DMS153 treated with DMSO at 0.1 percent for 48 hours (cell line): ENCODE measurements at regions not wholly inside any gene's neighbourhood (a gene's known extent, or its start where the extent isn't known, plus 50 kb on each side); places are given as distances from the start of the nearest gene placed in this dataset.

ENCODE experiments used
- DNase-seq: peaks from one replicate; lab custom pipeline; 2025; ENCODE audit not compliant: unreplicated experiment; lab: John Stamatoyannopoulos, UW

- no peak for DNase-seq
Observed at GRCh38 chr12:87795555-87795954, 233.6 kb downstream of the C12orf50 start.

DNA sequence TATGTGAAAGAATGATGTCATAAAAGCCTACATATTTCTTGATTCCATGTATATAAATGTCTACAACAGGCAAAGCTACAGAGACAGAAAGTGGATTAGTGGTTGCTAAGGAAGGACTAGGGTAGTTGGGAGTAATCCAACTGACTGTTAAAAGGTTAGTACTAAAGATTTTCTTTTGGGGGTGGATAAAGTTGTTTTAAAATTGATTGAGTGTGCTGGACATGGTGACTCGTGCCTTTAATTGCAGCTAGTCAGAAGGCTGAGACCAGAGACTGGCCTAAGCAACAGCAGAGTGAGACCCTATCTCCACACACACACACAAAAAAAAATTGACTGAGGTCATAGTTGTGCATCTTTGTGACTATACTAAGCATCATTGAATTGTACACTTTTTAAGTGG lies 234.3 kb downstream of the C12orf50 start:
- DNase-seq: no peak

DNA sequence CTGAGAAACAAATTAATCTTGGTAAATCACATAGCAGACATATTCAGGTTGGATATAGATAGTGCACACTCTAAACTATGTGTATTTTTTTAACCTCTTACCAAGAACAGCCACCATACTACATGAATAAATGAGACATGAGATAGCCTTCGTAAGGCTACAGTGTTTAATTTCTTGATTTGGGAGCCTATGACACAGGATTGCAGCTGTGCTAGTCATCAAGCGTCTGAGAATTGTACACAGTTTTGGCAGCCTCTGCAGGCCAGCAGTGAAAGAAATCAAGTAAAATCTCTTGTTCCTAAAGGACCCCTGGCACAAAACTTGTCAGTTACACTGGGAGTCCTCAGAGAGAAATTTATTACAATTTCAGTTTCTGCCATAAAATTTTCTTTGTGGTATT lies 236.1 kb downstream of the C12orf50 start:
- no peak for DNase-seq

GRCh38 chr12:87784350-87784749 lies 244.9 kb downstream of the C12orf50 start:
- no peak for DNase-seq

DNA sequence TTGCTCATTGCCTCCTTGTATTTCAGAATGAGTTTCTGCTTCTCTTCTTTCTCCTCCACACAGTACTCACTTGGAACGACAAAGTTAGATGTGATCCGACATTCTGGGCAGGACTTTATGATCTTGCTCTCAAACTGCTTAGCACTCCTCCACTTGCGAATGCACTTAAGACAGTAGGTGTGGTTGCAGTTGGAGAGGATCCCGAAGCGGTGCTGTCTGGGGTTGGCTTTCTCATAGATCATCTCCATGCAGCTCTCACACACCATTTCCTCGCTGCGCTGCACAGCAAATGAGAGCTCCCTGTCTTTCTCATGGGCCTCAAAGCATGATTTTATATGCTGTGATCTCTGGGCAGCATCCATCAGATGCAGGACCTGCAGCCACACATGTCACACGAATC lies 245.7 kb downstream of the C12orf50 start:
- no peak for DNase-seq

DNA sequence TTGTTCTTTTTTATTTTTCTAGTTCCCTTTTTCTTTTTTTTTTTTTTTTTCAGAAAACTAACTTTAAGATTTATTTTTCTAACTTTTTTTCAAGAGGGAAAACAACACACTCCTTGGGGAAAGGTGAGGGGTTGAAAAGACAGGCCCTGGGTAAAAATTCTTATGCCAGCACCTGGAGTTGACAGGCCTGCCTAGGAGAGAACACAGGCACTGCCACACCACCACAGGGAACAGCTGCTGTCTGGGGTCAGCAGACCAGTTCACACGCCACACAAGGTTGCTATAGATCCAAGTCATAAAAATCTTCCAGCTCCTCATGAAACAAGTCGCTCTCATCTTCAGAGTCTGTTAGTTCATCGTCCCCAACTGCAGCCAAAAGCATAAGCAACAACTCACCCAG lies 246.4 kb downstream of the C12orf50 start:
- no peak for DNase-seq

GRCh38 chr12:87779858-87780498 lies 249.2 kb downstream of the C12orf50 start:
- DNase-seq: no peak

- no peak for DNase-seq
Observed at GRCh38 chr12:87779016-87779415, 250.2 kb downstream of the C12orf50 start.

DNA sequence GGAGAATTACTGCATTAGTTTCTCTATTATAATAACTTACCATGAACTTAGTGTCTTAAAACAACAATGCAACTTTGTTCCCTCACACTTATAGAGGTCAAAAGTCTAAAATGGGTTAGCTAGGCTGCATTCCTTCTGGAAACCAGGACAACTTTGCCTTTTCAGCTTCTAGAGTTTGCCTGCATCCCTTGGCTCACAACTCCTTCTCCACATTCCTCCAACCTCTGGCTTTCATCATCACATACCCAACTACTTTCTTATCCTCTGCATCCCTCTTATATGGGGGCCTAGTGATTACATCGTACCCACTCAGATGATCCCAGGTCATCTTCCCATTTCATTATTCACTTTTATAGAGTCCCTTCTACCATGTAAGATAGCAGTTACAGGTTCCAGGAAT lies 251.1 kb downstream of the C12orf50 start:
- DNase-seq: no peak

- DNase-seq: no peak
Observed at GRCh38 chr12:87775784-87776183, 253.4 kb downstream of the C12orf50 start.

DNA sequence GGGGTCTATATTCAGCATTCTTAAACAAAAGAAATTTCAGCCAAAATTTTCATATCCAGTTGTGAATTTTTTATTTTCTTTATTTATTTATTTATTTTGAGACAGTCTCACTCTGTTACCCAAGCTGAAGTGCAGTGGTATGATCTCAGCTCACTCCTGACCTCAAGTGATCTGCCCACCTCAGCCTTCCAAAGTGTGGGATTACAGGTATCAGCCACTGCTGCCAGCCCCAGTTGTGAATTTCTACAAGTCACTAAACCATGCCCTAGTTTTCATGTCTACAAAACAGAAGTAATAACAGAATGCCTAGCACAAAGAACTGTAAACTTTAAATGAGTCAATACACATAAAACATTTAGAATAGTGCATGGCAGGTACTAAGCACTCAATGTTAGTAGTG lies 254.2 kb downstream of the C12orf50 start:
- DNase-seq: no peak

DNA sequence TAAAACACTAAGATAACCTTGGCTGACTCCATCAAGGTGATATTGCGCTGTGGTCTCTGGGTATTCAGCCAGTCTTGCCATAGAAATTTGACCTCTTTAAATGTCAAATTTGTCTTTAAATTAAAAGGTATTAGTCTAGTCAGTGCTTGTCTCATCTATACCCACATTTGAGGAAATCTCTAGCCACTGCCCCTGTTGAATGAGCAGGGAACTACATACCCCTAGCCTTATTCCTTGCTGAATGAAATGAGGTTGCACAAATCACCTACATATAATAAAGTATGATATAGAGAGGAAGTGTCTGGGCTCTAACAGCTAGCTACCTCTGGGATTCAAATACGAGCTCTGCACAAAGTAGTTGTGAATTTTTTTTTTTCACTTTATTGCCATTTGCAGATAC lies 256.8 kb downstream of the C12orf50 start:
- no peak for DNase-seq

GRCh38 chr12:87768501-87769287 lies 260.5 kb downstream of the C12orf50 start:
- DNase-seq: no peak

DNA sequence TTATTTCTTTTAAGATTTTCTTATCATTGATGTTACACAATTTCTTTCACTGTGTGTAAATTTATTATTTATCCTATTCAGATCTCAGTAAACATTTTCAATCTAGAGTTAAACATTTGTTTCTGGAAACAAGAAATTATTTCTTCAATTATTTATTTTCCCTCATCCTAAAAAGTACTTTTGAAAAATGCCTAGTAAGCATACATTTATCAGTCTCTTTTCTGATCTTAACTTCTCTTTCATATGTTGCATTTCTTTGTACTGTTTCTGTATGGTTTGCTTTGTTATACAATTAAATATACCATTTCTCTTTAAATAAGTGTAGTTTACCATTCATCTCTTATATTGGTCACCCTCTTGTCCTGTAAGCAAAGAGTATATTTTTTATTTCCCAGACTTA lies 263.2 kb downstream of the C12orf50 start:
- DNase-seq: no peak

- no peak for DNase-seq
Observed at GRCh38 chr12:87760943-87761342, 268.3 kb downstream of the C12orf50 start.

DNA sequence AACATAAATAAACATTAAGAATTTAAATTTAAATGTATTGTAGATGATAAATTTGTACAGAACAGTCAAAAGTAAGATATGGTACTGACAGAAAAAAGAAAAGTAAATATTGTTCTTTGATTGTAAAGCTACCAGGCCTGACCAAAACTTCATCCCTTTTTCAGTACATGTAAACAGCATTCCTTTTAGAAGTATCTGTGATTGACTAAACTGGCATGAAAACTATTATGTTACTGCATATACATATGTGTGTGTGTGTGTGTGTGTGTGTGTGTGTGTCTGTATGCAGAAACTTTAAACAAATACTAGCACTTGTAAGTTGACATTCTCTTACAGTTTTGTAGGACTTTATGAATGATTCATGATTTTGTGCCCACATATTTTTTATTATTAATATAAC lies 270.9 kb downstream of the C12orf50 start:
- no peak for DNase-seq

- DNase-seq: no peak
Observed at GRCh38 chr12:87756721-87757120, 272.5 kb downstream of the C12orf50 start.

DNA sequence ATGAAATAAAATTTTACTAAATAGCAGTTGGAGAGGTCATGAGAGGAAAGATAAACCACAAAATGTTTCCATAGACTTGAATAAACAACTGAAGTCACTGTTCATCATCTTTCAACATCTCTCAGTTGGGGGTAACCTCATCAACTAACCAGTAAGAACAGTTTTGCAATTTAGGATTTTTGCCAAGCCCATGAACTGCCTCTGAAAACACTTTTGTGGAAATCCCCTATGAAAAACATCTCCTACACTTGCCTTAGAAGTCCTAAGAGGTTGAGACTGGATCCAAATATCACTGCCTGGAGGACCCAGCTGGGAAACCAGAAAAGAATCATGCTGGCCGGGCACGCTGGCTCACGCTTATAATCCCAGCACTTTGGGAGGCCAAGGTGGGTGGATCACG lies 273.1 kb downstream of the C12orf50 start:
- DNase-seq: no peak

GRCh38 chr12:87728931-87729593 lies 300.1 kb downstream of the C12orf50 start:
- no peak for DNase-seq

DNA sequence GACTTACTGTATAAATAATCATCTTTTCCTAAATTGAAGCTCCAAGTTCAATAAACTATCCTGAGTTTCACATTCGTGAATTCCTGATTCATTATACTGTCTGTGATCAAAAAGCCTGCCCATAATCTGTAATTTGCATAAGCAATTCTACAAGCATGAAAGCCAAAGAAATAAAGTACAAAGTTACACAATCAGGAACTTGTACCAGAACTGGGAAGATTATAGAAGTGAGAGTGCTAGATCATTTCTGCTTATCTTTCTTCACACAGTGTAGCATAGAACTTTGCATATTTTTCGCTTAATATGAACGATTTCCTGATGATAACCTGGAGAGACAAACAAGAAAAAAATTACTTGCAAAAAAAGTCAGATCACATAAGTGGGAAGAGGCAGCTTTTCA lies 308.2 kb downstream of the C12orf50 start:
- DNase-seq: no peak

GRCh38 chr12:87704374-87704773 lies 324.8 kb downstream of the C12orf50 start:
- DNase-seq: no peak

- DNase-seq: no peak
Observed at GRCh38 chr12:87690236-87690810, 338.9 kb downstream of the C12orf50 start.
